ENCODE measurements at regions not wholly inside any gene's neighbourhood (a gene's known extent, or its start where the extent isn't known, plus 50 kb on each side); places are given as distances from the start of the nearest gene placed in this dataset.

GRCh38 chr2:51505533-51505932 lies 473.6 kb upstream of the NRXN1 start:
- DNase-seq (ENCODE audit: low spot score) = no peak

- no peak for DNase-seq (ENCODE audit: low spot score)
These were observed 458.8 kb upstream of the NRXN1 start for GRCh38 chr2:51490576-51491234.

GRCh38 chr2:51484605-51485004 lies 452.7 kb upstream of the NRXN1 start:
- no peak for DNase-seq (ENCODE audit: low spot score)

- DNase-seq (ENCODE audit: low spot score) = no peak
These were observed 451.8 kb upstream of the NRXN1 start for GRCh38 chr2:51483720-51484119.

- no peak for DNase-seq (ENCODE audit: low spot score)
These were observed 440.9 kb upstream of the NRXN1 start for GRCh38 chr2:51472783-51473182.

- no peak for DNase-seq (ENCODE audit: low spot score)
These were observed 440.4 kb upstream of the NRXN1 start for GRCh38 chr2:51472300-51472699.

GRCh38 chr2:51469102-51469501 lies 437.2 kb upstream of the NRXN1 start:
- no peak for DNase-seq (ENCODE audit: low spot score)

GRCh38 chr2:51465326-51465725 lies 433.4 kb upstream of the NRXN1 start:
- no peak for DNase-seq (ENCODE audit: low spot score)

GRCh38 chr2:51454177-51454576 lies 422.2 kb upstream of the NRXN1 start:
- no peak for DNase-seq (ENCODE audit: low spot score)

- DNase-seq (ENCODE audit: low spot score) = no peak
These were observed 417.0 kb upstream of the NRXN1 start for GRCh38 chr2:51448911-51449310.

- DNase-seq (ENCODE audit: low spot score) = peak; percentile 1
These were observed 409.9 kb upstream of the NRXN1 start for GRCh38 chr2:51441786-51442185.

- peak; percentile 3 for DNase-seq (ENCODE audit: low spot score)
These were observed 392.5 kb upstream of the NRXN1 start for GRCh38 chr2:51424418-51424817.

GRCh38 chr2:51420511-51420910 lies 388.6 kb upstream of the NRXN1 start:
- DNase-seq (ENCODE audit: low spot score) = no peak

- DNase-seq (ENCODE audit: low spot score) = no peak
These were observed 381.8 kb upstream of the NRXN1 start for GRCh38 chr2:51413726-51414125.

GRCh38 chr2:51410331-51410730 lies 378.4 kb upstream of the NRXN1 start:
- DNase-seq (ENCODE audit: low spot score) = no peak

GRCh38 chr2:51409920-51410319 lies 378.0 kb upstream of the NRXN1 start:
- no peak for DNase-seq (ENCODE audit: low spot score)

- DNase-seq (ENCODE audit: low spot score) = no peak
These were observed 372.3 kb upstream of the NRXN1 start for GRCh38 chr2:51404226-51404625.

- no peak for DNase-seq (ENCODE audit: low spot score)
These were observed 369.6 kb upstream of the NRXN1 start for GRCh38 chr2:51401546-51401945.

GRCh38 chr2:51387235-51387634 lies 355.3 kb upstream of the NRXN1 start:
- no peak for DNase-seq (ENCODE audit: low spot score)

GRCh38 chr2:51379997-51380396 lies 348.1 kb upstream of the NRXN1 start:
- no peak for DNase-seq (ENCODE audit: low spot score)

GRCh38 chr2:51368250-51368649 lies 336.3 kb upstream of the NRXN1 start:
- no peak for DNase-seq (ENCODE audit: low spot score)

GRCh38 chr2:51350100-51350499 lies 318.2 kb upstream of the NRXN1 start:
- no peak for DNase-seq (ENCODE audit: low spot score)

- no peak for DNase-seq (ENCODE audit: low spot score)
These were observed 313.0 kb upstream of the NRXN1 start for GRCh38 chr2:51344886-51345285.

All from RKO (cell line).